Transverse colon (tissue), 4 donors: ENCODE measurements at regions not wholly inside any gene's neighbourhood (a gene's known extent, or its start where the extent isn't known, plus 50 kb on each side); places are given as distances from the start of the nearest gene placed in this dataset.

Experiments
- DNase-seq: peaks from one replicate; pipeline ENCODE4 v3.0.0-alpha.2; 2019
- H3K27ac ChIP-seq, 4 donors: fragments of 200-600 bp; sonication (generic); 2 replicates each; pipeline ENCODE4 v1.5.1; 2016 to 2018; ENCODE audit warnings: inconsistent platforms in 4 of 4
- H3K27me3 ChIP-seq: fragments of 200-600 bp; sonication (generic); 2 replicates; pipeline ENCODE4 v1.5.1; 2017; ENCODE audit warnings: inconsistent platforms
- H3K36me3 ChIP-seq, 4 donors: fragments of 200-600 bp; sonication (generic); 2 replicates each; pipeline ENCODE4 v1.5.1; 2017 to 2019; ENCODE audit warnings: inconsistent platforms in 4 of 4
- H3K4me1 ChIP-seq, 4 donors: fragments of 200-600 bp; sonication (generic); 2 replicates each; pipeline ENCODE4 v1.5.1; 2017 to 2020; ENCODE audit warnings: inconsistent platforms in 4 of 4
- H3K4me3 ChIP-seq, 4 donors: fragments of 200-600 bp; sonication (generic); 1 replicate in 1 of 4; 2 replicates in 3 of 4; pipeline versions ENCODE4 v1.5.1 to v1.6.1; 2017 to 2019; ENCODE audit warnings: inconsistent platforms in 4 of 4
- H3K9me3 ChIP-seq, 2 donors: fragments of 200-600 bp; sonication (generic); 2 replicates each; pipeline ENCODE4 v1.5.1; 2017 to 2019; ENCODE audit warnings: inconsistent platforms in 2 of 2
- CTCF ChIP-seq, 5 experiments: fragments of 200-600 bp in 3 of 5; fragments of 450-650 bp in 2 of 5; sonication (generic) in 3 of 5; IDR thresholded peaks; 1 replicate in 2 of 5; 2 replicates in 3 of 5; pipeline ENCODE4 v1.5.1; 2016 to 2017; ENCODE audit warnings: antibody characterized with exemption in 5 of 5, inconsistent platforms in 3 of 5, mild to moderate bottlenecking in 2 of 5, moderate library complexity in 1 of 5
- EP300 ChIP-seq: sonication (generic); formaldehyde crosslinking; IDR thresholded peaks from one replicate; pipeline ENCODE4 v1.6.1; 2017; ENCODE audit warnings: antibody characterized with exemption, low read depth
- POLR2A ChIP-seq: fragments of 450-650 bp; IDR thresholded peaks from one replicate; pipeline ENCODE4 v1.6.1; 2016; ENCODE audit warnings: antibody characterized with exemption, mild to moderate bottlenecking, moderate library complexity
- POLR2AphosphoS5 ChIP-seq, 3 donors: sonication (generic); formaldehyde crosslinking; IDR thresholded peaks; one replicate each; pipeline ENCODE4 v1.6.1; 2016; ENCODE audit warnings: antibody characterized with exemption in 3 of 3
- WGBS, 2 donors: methylation state at CpG; one replicate each; pipeline ENCODE4 v1.1.5; 2018; ENCODE audit warnings: low coverage in 1 of 2; 5-methylcytosine and 5-hydroxymethylcytosine counted together
- in situ Hi-C, 4 donors: fragments of 200-750 bp; cut with MboI; loops; one replicate each; pipeline versions ENCODE4 v1.15.0 to v1.15.1; 2017; ENCODE audit warnings: low sequenced_read_pairs in 3 of 4, low pct_ligation_motif_present in 1 of 4, low pct_unique_long_range_greater_than_20kb in 1 of 4
- intact Hi-C: fragments of 100-400 bp; cut with DNase I; formaldehyde crosslinking; loops from one replicate; pipeline ENCODE4 v1.15.1; 2023; ENCODE audit warnings: low total_unique reads

- H3K4me3 ChIP-seq = no peak overlapping the region
- no peak for TF ChIP-seq CTCF (IDR thresholded peaks at IDR 0.05)
- in situ Hi-C loops = no loop called here
- peaks cover 0 to 11% (median 0%) of the 10 kb centered on the region in 4 donors for H3K4me1 ChIP-seq
- DNase-seq = no peak
- H3K27ac ChIP-seq = no peak overlapping the region
- no peaks in the 10 kb centered on the region for H3K27me3 ChIP-seq
- no peaks in the 10 kb centered on the region for H3K36me3 ChIP-seq
- intact Hi-C loops = no loop called here
- 80 to 95% methylated on average over 1 to 14 of the region's 14 CpGs for WGBS, 2 donors
- H3K9me3 ChIP-seq = no peaks in the 10 kb centered on the region
Observed at GRCh38 chr1:43031316-43032203, 72.9 kb upstream of the SLC2A1 start.

- in situ Hi-C loops (no loop called here), intact Hi-C loops (no loop called here)
- no peak for TF ChIP-seq POLR2AphosphoS5 (IDR thresholded peaks at IDR 0.05)
- no peak for TF ChIP-seq CTCF (IDR thresholded peaks at IDR 0.05)
- no peak for TF ChIP-seq POLR2A
- no peak overlapping the region for H3K4me3 ChIP-seq
- no peaks in the 10 kb centered on the region for H3K9me3 ChIP-seq
- DNase-seq = no peak
- no peaks in the 10 kb centered on the region for H3K27me3 ChIP-seq
- no peak overlapping the region for H3K27ac ChIP-seq
- WGBS, 2 donors = 75 to 89% methylated on average over 5 to 7 of the region's 7 CpGs
- H3K36me3 ChIP-seq = no peaks in the 10 kb centered on the region
- H3K4me1 ChIP-seq = no peaks in the 10 kb centered on the region
Observed at GRCh38 chr1:43024905-43025304, 66.2 kb upstream of the SLC2A1 start.

DNA sequence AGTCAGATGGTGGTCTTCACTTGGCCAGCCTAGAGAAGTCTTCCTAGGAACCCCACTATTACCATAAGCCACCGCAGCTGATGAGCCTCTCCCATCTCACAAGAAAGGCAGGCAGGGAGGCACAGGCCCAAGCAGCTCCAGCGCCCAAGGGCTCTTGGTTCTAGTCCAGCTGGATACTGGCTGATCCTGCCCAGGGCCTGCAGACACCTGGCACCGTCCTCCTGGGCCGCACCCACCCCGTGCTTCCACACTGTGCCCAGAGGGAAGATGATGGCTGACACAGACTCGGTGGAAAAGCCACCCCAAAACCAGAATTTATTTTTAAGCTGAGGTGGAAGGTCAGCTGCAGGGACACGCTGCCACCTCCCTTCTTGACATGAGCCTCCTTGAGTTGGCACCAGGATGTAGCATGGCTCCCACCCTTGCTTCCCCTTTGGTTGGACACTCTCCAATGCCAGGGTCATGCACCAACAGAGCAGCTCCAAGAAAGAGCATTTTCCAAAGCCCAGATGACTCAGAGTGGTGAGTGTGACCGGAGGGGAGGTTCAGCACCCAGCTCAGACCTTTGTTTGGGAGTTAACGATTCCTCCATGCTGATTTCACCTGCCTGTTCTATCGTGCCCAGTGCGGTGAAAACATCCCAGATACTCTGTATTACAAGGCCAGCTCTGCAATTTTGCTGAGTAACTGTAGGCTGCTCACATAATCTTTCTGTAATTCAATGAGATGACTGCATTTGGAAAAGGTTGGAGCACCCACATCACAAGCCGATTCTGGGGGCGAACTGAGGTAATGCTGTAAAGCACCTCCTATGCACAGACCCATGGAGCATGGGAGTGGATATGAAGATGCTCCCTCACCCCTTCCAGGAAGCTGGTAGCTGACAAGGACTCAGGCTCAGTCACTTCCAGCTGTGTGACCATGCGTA, 63.1 kb upstream of the SLC2A1 start:
- intact Hi-C loops = no loop called here
- no peak overlapping the region for H3K27ac ChIP-seq

More for the DNA sequence above, 63.1 kb upstream of the SLC2A1 start:
- WGBS, 2 donors = 86 to 100% methylated on average over 2 to 14 of the region's 14 CpGs
- H3K36me3 ChIP-seq = no peaks in the 10 kb centered on the region
- TF ChIP-seq EP300 (no peak), POLR2AphosphoS5 (IDR thresholded peaks at IDR 0.05) (no peak), CTCF (IDR thresholded peaks at IDR 0.05) (no peak), POLR2A (no peak)
- H3K27me3 ChIP-seq = no peaks in the 10 kb centered on the region
- H3K4me3 ChIP-seq = no peak overlapping the region
- H3K4me1 ChIP-seq = no peaks in the 10 kb centered on the region
- no peak for DNase-seq
- in situ Hi-C loops = no loop called here
- H3K9me3 ChIP-seq = no peaks in the 10 kb centered on the region
